MCF 10A (cell line): ENCODE measurements at regions not wholly inside any gene's neighbourhood (a gene's known extent, or its start where the extent isn't known, plus 50 kb on each side); places are given as distances from the start of the nearest gene placed in this dataset.
A peak's percentile ranks its signal among the peaks of the same experiment; 100 is the strongest.

Experiments used
- BruUV-seq: library from RNA; stranded (reverse); fragments of 400-500 nt; replicated peaks from 2 replicates; lab custom pipeline; 2021; lab: Mats Ljungman, UMichigan
- CTCF ChIA-PET: fragments of 300-600 bp; sonication (Branson Sonifier 250); formaldehyde crosslinking; extraction: SDS; loops from one replicate; lab custom pipeline; 2021; ENCODE audit warnings: antibody characterized with exemption, inconsistent platforms; lab: Yijun Ruan, JAX
- POLR2A ChIA-PET: fragments of 300-600, 350-650 bp; sonication (Branson Sonifier 250); formaldehyde crosslinking; extraction: SDS; loops from one replicate; lab custom pipeline; 2020; ENCODE audit warnings: antibody characterized with exemption, inconsistent platforms; lab: Yijun Ruan, JAX
- DNase-seq: peaks from one replicate; pipeline ENCODE4 v3.0.0-alpha.2; 2018; ENCODE audit not compliant: unreplicated experiment
- H3K27ac Mint-ChIP-seq: one replicate; pipeline ENCODE4 v1.8.0; 2022; ENCODE audit warnings: mild to moderate bottlenecking, low read depth, mixed read lengths; ENCODE audit not compliant: unreplicated experiment
- H3K27me3 Mint-ChIP-seq: one replicate; pipeline ENCODE4 v1.8.0; 2022; ENCODE audit warnings: mixed read lengths; ENCODE audit not compliant: insufficient read depth, unreplicated experiment
- H3K36me3 Mint-ChIP-seq: one replicate; pipeline ENCODE4 v1.8.0; 2022; ENCODE audit warnings: mild to moderate bottlenecking, moderate library complexity, mixed read lengths; ENCODE audit not compliant: insufficient read depth, unreplicated experiment
- H3K4me1 Mint-ChIP-seq: one replicate; pipeline ENCODE4 v1.8.0; 2022; ENCODE audit warnings: mixed read lengths; ENCODE audit not compliant: insufficient read depth, unreplicated experiment
- H3K4me3 Mint-ChIP-seq: one replicate; pipeline ENCODE4 v1.8.0; 2022; ENCODE audit warnings: mild to moderate bottlenecking, moderate library complexity, mixed read lengths; ENCODE audit not compliant: unreplicated experiment
- H3K9me3 Mint-ChIP-seq: one replicate; pipeline ENCODE4 v1.8.0; 2022; ENCODE audit warnings: mixed read lengths; ENCODE audit not compliant: unreplicated experiment
- intact Hi-C: fragments of 100-400 bp; cut with micrococcal nuclease; formaldehyde crosslinking; loops from 2 replicates; pipeline ENCODE4 v1.14.1; 2022
- TF ChIP-seq, protein P1 (sequence below): fragments of 200-600 bp; IDR thresholded peaks from one replicate; pipeline ENCODE4 v1.8.0; 2022; ENCODE audit warnings: antibody characterized with exemption, mild to moderate bottlenecking; ENCODE audit not compliant: unreplicated experiment

- DNase-seq, result peak; percentile 4
- CTCF ChIA-PET, result interaction anchor here (0.6 kb wide), 1 partner anchor 921 kb away, joined by 3 read pairs; no protein-coding TSS in a partner anchor
- Mint-ChIP-seq H3K36me3 (no peaks in the 10 kb centered on the region), H3K4me1 (no peaks in the 10 kb centered on the region), H3K4me3 (no peak overlapping the region), H3K27me3 (no peaks in the 10 kb centered on the region), H3K9me3 (no peaks in the 10 kb centered on the region), H3K27ac (no peak overlapping the region)
- POLR2A ChIA-PET, result interaction anchor here (0.6 kb wide), 1 partner anchor 31 kb away, joined by 3 read pairs; no protein-coding TSS in a partner anchor
- intact Hi-C loops, result no loop called here
- BruUV-seq, result no TSS peak
- TF ChIP-seq, protein P1, sequence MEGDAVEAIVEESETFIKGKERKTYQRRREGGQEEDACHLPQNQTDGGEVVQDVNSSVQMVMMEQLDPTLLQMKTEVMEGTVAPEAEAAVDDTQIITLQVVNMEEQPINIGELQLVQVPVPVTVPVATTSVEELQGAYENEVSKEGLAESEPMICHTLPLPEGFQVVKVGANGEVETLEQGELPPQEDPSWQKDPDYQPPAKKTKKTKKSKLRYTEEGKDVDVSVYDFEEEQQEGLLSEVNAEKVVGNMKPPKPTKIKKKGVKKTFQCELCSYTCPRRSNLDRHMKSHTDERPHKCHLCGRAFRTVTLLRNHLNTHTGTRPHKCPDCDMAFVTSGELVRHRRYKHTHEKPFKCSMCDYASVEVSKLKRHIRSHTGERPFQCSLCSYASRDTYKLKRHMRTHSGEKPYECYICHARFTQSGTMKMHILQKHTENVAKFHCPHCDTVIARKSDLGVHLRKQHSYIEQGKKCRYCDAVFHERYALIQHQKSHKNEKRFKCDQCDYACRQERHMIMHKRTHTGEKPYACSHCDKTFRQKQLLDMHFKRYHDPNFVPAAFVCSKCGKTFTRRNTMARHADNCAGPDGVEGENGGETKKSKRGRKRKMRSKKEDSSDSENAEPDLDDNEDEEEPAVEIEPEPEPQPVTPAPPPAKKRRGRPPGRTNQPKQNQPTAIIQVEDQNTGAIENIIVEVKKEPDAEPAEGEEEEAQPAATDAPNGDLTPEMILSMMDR, result no peak
These were observed 889.7 kb downstream of the PDHA2 start for GRCh38 chr4:96729641-96730040.

- TF ChIP-seq, protein P1, result no peak
- Mint-ChIP-seq H3K27ac (no peak overlapping the region), H3K4me1 (no peaks in the 10 kb centered on the region), H3K27me3 (no peaks in the 10 kb centered on the region), H3K36me3 (no peaks in the 10 kb centered on the region), H3K4me3 (no peak overlapping the region), H3K9me3 (no peaks in the 10 kb centered on the region)
- intact Hi-C loops, result no loop called here
- no peak for DNase-seq
- ChIA-PET POLR2A (no interaction called here), CTCF (interaction anchor here (0.8 kb wide), 1 partner anchor 14 kb away, joined by 3 read pairs; no protein-coding TSS in a partner anchor)
- no TSS peak for BruUV-seq
These were observed 890.5 kb downstream of the PDHA2 start for GRCh38 chr4:96730432-96730831.

- ChIA-PET POLR2A (interaction anchor here (1.2 kb wide), 1 partner anchor 18 kb away, joined by 3 read pairs; no protein-coding TSS in a partner anchor), CTCF (interaction anchor here (0.7 kb wide), 2 partner anchors 161 to 1791 kb away, joined by 3 to 4 read pairs; no protein-coding TSS in a partner anchor)
- BruUV-seq, result no TSS peak
- Mint-ChIP-seq H3K9me3 (no peaks in the 10 kb centered on the region), H3K4me1 (no peaks in the 10 kb centered on the region), H3K27me3 (no peaks in the 10 kb centered on the region), H3K36me3 (no peaks in the 10 kb centered on the region), H3K4me3 (no peak overlapping the region), H3K27ac (peak overlapping the region; percentile 71)
- DNase-seq, result peak; percentile 63
- TF ChIP-seq, protein P1, result no peak
- intact Hi-C loops, result no loop called here
These were observed 896.5 kb downstream of the PDHA2 start for GRCh38 chr4:96736352-96736889.

DNA sequence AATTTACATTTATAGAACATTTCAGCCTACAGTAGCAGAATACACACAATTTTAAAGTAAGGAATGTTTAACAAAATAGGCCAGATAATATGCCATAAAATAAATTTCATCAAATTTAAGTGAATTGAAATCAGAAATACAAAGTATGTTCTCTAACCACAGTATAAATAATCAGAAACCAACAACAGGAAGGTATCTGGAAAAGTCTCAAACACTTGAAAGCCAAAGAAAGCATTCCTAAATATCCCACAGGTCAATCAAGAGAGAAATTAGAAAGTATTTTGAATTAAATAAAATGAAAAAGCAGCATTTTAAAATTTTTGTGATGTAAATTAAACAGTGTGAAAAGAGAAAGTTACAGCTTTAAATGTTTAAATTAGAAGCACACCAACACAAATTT is 899.2 kb downstream of the PDHA2 start:
- BruUV-seq, result no TSS peak
- TF ChIP-seq, protein P1, result no peak
- ChIA-PET CTCF (no interaction called here), POLR2A (interaction anchor here (0.6 kb wide), 1 partner anchor 15 kb away, joined by 4 read pairs; no protein-coding TSS in a partner anchor)
- H3K36me3 Mint-ChIP-seq, result no peaks in the 10 kb centered on the region
- intact Hi-C loops, result no loop called here
- no peak overlapping the region for H3K27ac Mint-ChIP-seq
- no peak overlapping the region for H3K4me3 Mint-ChIP-seq
- no peaks in the 10 kb centered on the region for H3K27me3 Mint-ChIP-seq
- no peaks in the 10 kb centered on the region for H3K9me3 Mint-ChIP-seq
- H3K4me1 Mint-ChIP-seq, result no peaks in the 10 kb centered on the region
- no peak for DNase-seq
